Muscle layer of duodenum (tissue), 2 donors: ENCODE measurements at regions not wholly inside any gene's neighbourhood (a gene's known extent, or its start where the extent isn't known, plus 50 kb on each side); places are given as distances from the start of the nearest gene placed in this dataset.

Experiments
- H3K27ac ChIP-seq: one replicate; pipeline ENCODE4 v1.7.0; 2013; ENCODE audit warnings: mild to moderate bottlenecking, low read length
- H3K27me3 ChIP-seq: one replicate; pipeline ENCODE4 v1.7.0; 2013; ENCODE audit warnings: low read depth, mild to moderate bottlenecking, control low read depth, low read length
- H3K36me3 ChIP-seq, 2 donors: one replicate each; pipeline ENCODE4 v1.7.0; 2013; ENCODE audit warnings: low read length in 2 of 2, control low read depth in 1 of 2, mild to moderate bottlenecking in 1 of 2; ENCODE audit not compliant: insufficient read depth in 2 of 2, control insufficient read depth in 1 of 2
- H3K4me1 ChIP-seq, 2 donors: one replicate each; pipeline ENCODE4 v1.7.0; 2013; ENCODE audit warnings: low read length in 2 of 2, mild to moderate bottlenecking in 2 of 2, control low read depth in 1 of 2, moderate library complexity in 1 of 2; ENCODE audit not compliant: insufficient read depth in 2 of 2, control insufficient read depth in 1 of 2
- H3K4me3 ChIP-seq, 2 donors: one replicate each; pipeline ENCODE4 v1.7.0; 2013; ENCODE audit warnings: low read length in 2 of 2, low read depth in 1 of 2, mild to moderate bottlenecking in 1 of 2
- H3K9me3 ChIP-seq, 2 donors: one replicate each; pipeline ENCODE4 v1.7.0; 2013; ENCODE audit warnings: low read length in 2 of 2, control low read depth in 1 of 2, mild to moderate bottlenecking in 1 of 2; ENCODE audit not compliant: control insufficient read depth in 1 of 2
- donor health status: healthy.

DNA sequence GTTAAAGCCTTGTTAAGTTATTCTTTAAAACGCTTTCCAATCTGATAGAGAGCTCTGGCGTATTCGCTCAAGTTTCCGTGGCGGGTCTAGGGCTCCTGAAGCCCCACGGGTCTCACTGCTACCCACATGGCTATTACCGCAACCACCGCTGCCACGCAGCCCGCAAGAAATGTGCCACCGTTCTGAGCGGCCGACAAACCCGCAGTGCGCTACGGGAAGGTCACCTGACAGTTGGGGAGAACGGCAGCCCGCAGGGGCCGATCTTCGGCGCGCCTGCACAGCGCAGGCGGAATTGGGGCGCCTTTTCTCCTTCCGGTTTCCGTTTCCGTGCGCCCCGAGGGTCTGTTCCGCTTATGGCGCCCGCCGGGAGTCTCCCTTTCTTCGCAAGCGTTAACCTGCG is 76.6 kb upstream of the SNRPN start:
- H3K4me1 ChIP-seq: no peaks in the 10 kb centered on the region
- H3K4me3 ChIP-seq: peak overlapping the region; percentile 49 to 54
- H3K9me3 ChIP-seq: peaks cover 0 to 9% of the 10 kb centered on the region in 2 donors
- H3K27ac ChIP-seq: peak overlapping the region; percentile 49
- H3K27me3 ChIP-seq: no peaks in the 10 kb centered on the region
- no peaks in the 10 kb centered on the region for H3K36me3 ChIP-seq

DNA sequence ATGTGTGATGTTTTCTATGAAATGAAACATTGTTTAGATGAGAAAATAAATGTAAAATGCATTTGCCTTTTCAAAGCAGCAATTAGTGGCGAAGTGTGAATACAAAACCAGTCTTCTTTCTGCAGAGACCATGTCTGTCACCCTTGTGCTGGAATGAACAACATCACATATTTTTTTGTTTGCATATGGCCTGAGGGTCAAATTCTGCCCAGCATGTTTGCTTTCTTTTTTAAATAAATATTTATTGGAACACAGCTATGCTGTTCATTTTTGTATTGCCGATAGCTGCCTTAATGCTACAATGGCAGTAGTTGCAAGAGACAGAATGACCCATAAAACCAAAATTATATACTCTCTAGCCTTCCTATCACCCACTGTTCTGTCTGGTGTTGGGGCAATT is 75.3 kb upstream of the SNRPN start:
- Histone ChIP-seq H3K9me3 (peaks cover 0 to 9% of the 10 kb centered on the region in 2 donors), H3K27ac (no peak overlapping the region), H3K4me1 (no peaks in the 10 kb centered on the region), H3K36me3 (no peaks in the 10 kb centered on the region), H3K4me3 (no peak overlapping the region), H3K27me3 (no peaks in the 10 kb centered on the region)

DNA sequence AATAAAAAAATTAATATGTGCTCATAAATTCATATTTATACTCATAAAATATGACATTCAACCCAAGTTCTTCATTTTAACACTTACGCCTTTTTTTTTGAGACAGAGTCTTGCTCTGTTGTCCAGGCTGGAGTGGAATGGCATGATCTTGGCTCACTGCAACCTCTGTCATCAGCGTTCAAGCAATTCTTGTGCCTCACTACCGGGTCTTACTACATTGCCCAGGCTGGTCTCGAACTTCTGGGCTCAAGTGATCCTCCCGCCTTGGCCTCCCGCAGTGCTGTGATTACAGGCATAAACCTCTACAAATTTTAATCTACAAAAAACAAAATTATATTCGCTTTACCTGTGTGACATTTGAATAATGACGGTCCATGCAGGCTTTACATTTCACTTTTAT is 74.1 kb upstream of the SNRPN start:
- no peaks in the 10 kb centered on the region for H3K4me1 ChIP-seq
- H3K27me3 ChIP-seq: no peaks in the 10 kb centered on the region
- peaks cover 0 to 9% of the 10 kb centered on the region in 2 donors for H3K9me3 ChIP-seq
- H3K4me3 ChIP-seq: no peak overlapping the region
- H3K36me3 ChIP-seq: no peaks in the 10 kb centered on the region
- H3K27ac ChIP-seq: no peak overlapping the region

DNA sequence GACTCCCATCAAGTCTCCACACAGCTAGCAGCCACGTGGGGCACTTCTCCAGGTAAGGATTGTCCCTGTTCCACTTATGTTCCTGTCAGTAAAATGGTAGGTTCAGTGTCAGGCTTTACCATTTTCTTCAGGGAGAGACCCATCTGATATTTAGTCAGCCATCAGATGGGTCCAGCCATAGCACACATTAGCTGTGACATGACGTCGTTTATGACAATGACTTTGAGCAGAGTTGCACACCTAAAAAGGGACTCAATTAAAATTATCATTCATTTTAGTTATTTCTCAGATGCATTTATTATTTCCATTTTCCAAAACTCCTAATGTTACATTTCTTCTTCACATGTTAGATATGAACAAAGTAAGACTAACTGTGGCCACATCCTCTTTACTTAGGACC is 68.2 kb upstream of the SNRPN start:
- no peaks in the 10 kb centered on the region for H3K4me1 ChIP-seq
- no peaks in the 10 kb centered on the region for H3K27me3 ChIP-seq
- H3K36me3 ChIP-seq: no peaks in the 10 kb centered on the region
- no peak overlapping the region for H3K4me3 ChIP-seq
- no peaks in the 10 kb centered on the region for H3K9me3 ChIP-seq
- H3K27ac ChIP-seq: no peak overlapping the region

DNA sequence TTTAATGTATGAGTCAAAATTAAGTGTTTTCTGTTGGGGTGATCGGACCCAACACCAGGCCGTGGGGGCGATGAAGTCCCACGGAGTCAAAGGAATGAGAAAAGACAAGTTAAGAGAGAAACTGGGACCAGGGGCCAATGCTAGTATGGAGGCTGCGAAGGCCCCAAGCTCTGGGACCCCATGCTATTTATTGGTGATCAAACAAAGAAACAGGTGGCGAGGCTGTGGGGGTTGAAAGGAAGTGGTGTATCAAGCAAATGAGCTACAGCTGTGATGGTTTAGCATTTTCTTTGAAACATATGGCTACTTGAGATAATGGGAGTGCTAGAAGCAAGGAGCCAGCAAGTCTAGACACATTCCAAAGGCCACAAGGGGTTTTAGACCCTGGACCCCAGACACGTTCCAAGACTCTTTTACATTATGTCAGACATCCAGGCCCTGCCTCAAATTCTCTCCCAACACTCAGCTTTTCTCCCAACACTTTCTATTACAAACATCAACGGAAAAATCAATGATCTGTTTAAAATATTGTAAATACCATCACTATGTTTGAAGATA is 56.0 kb upstream of the SNRPN start:
- peaks cover 0 to 4% of the 10 kb centered on the region in 2 donors for H3K9me3 ChIP-seq

DNA sequence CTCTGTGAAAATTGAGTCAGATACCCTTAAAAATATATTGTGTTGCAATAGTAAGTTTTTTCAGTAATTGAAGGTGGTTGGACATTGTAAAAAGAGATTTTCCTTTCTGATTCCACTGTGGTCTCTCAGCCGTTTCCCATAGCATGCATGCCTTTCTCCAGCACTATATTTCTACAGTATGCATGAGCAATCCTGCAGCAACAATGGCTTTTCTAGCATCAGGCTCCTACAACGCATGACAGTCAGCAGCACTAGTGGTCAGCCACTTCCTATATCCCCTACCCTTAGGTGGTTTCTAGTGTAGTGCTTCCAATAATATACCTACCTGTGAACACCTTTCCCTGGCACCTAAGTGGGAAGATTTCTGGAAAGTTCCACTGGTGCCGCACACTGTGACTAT is 55.4 kb upstream of the SNRPN start:
- H3K27ac ChIP-seq: no peak overlapping the region
- H3K4me1 ChIP-seq: no peaks in the 10 kb centered on the region
- no peaks in the 10 kb centered on the region for H3K36me3 ChIP-seq
- no peaks in the 10 kb centered on the region for H3K27me3 ChIP-seq
- H3K4me3 ChIP-seq: no peak overlapping the region
- peaks cover 0 to 2% of the 10 kb centered on the region in 2 donors for H3K9me3 ChIP-seq

More for the DNA sequence above, 56.0 kb upstream of the SNRPN start:
- Histone ChIP-seq H3K4me1 (no peaks in the 10 kb centered on the region), H3K27me3 (no peaks in the 10 kb centered on the region), H3K27ac (no peak overlapping the region), H3K36me3 (no peaks in the 10 kb centered on the region), H3K4me3 (no peak overlapping the region)

DNA sequence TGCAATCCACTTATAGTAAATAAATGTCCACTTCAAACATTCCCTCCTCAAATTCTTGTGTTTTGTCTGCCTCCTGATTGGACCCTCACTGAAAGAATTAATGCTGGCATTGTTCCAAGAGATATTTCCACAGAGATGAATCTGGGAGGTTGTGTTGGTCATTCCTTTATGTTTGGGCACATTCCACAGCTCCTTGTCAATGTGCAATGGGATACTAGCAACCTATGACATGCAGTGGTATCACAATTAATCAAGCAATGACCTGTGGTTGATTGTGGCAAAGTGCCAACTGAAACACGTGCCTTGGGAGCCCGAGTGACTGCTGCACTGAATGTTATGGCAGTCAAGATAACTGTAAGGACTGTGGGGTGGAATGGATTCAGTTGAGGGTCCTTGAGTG is 55.0 kb upstream of the SNRPN start:
- no peak overlapping the region for H3K4me3 ChIP-seq
- H3K4me1 ChIP-seq: no peaks in the 10 kb centered on the region
- H3K27ac ChIP-seq: no peak overlapping the region
- no peaks in the 10 kb centered on the region for H3K27me3 ChIP-seq
- H3K9me3 ChIP-seq: peaks cover 0 to 2% of the 10 kb centered on the region in 2 donors
- no peaks in the 10 kb centered on the region for H3K36me3 ChIP-seq

DNA sequence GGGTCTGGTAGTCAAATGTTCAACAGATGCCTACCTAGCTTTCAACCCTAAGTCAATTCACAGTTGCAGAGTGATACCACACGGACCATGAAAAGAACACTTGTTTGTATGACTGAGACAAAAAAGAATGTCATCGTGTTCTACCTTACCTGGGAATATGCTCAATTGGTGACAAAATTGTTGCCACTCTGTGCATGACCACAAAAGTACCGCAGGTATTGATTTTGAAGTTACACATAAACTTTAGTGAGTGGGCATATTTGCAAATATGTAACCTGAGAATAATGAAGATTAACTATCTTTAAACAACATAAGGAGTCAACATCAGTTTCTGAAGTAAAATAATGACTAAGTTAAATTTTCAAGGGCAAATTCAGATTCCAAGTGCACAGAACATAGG is 53.4 kb upstream of the SNRPN start:
- peaks cover 0 to 2% of the 10 kb centered on the region in 2 donors for H3K9me3 ChIP-seq
- no peaks in the 10 kb centered on the region for H3K27me3 ChIP-seq
- H3K27ac ChIP-seq: no peak overlapping the region
- H3K36me3 ChIP-seq: no peaks in the 10 kb centered on the region
- H3K4me3 ChIP-seq: no peak overlapping the region
- no peaks in the 10 kb centered on the region for H3K4me1 ChIP-seq
